Tongue (tissue), 1 donor: ENCODE measurements at regions not wholly inside any gene's neighbourhood (a gene's known extent, or its start where the extent isn't known, plus 50 kb on each side); places are given as distances from the start of the nearest gene placed in this dataset.

Experiments used
- DNase-seq: peaks from one replicate; pipeline ENCODE4 v3.0.0-alpha.2; 2015

GRCh38 chr10:44024356-44025116 is 360.4 kb downstream of the CXCL12 start:
- DNase-seq, result peak; percentile 47

- no peak for DNase-seq
Observed at GRCh38 chr10:44023517-44023916, 361.4 kb downstream of the CXCL12 start.

- no peak for DNase-seq
Observed at GRCh38 chr10:44022203-44022602, 362.7 kb downstream of the CXCL12 start.

- DNase-seq, result peak; percentile 83
Observed at GRCh38 chr10:44020322-44021111, 364.4 kb downstream of the CXCL12 start.

- no peak for DNase-seq
Observed at GRCh38 chr10:44017483-44018145, 367.3 kb downstream of the CXCL12 start.

GRCh38 chr10:44016589-44017482 is 368.1 kb downstream of the CXCL12 start:
- DNase-seq, result no peak

- no peak for DNase-seq
Observed at GRCh38 chr10:44015702-44016500, 367.2 kb upstream of the ZNF32 start.

GRCh38 chr10:44014644-44015250 is 366.1 kb upstream of the ZNF32 start:
- DNase-seq, result no peak

- no peak for DNase-seq
Observed at GRCh38 chr10:44013981-44014380, 365.3 kb upstream of the ZNF32 start.

GRCh38 chr10:44012921-44013320 is 364.2 kb upstream of the ZNF32 start:
- no peak for DNase-seq

GRCh38 chr10:44011603-44011981 is 362.9 kb upstream of the ZNF32 start:
- no peak for DNase-seq

- peak; percentile 20 for DNase-seq
Observed at GRCh38 chr10:44010873-44011602, 362.4 kb upstream of the ZNF32 start.

- peak; percentile 15 for DNase-seq
Observed at GRCh38 chr10:44009891-44010632, 361.4 kb upstream of the ZNF32 start.

GRCh38 chr10:44008917-44009709 is 360.4 kb upstream of the ZNF32 start:
- DNase-seq, result peak; percentile 15

GRCh38 chr10:44008270-44008916 is 359.7 kb upstream of the ZNF32 start:
- DNase-seq, result no peak

GRCh38 chr10:44006771-44007170 is 358.1 kb upstream of the ZNF32 start:
- DNase-seq, result no peak

GRCh38 chr10:44005788-44006099 is 357.1 kb upstream of the ZNF32 start:
- DNase-seq, result no peak
